Breast epithelium (tissue), 3 donors: ENCODE measurements at regions not wholly inside any gene's neighbourhood (a gene's known extent, or its start where the extent isn't known, plus 50 kb on each side); places are given as distances from the start of the nearest gene placed in this dataset.

Source experiments
- POLR2A ChIP-seq: fragments of 450-650 bp; IDR thresholded peaks from one replicate; pipeline ENCODE4 v1.6.1; 2016; ENCODE audit warnings: antibody characterized with exemption, mild to moderate bottlenecking, moderate library complexity
- TF ChIP-seq, protein P1 (sequence below), 3 donors: fragments of 450-650 bp; IDR thresholded peaks; one replicate each; pipeline ENCODE4 v1.5.1; 2016 to 2017; ENCODE audit warnings: antibody characterized with exemption in 3 of 3, mild to moderate bottlenecking in 3 of 3, moderate library complexity in 3 of 3

DNA sequence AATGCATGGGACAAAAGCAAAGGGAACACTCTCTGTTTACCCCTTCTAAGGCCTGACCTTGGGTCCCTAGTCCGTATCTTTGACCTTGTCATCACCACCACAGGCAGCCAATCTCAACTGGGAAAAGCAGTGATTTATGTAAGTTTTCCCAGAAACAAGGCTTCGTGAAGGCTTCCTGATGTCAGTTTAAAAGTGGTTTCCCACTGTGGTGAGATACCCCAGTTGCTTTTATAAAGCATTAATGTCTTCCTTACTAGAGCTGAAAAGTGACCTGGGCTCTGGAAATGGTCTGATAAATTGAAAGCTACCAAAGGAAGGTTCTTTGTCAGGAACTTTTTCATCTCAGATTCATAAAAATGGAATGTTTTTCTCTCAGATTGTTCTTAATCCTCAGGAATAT, 536.4 kb upstream of the PTBP2 start:
- TF ChIP-seq, protein P1, sequence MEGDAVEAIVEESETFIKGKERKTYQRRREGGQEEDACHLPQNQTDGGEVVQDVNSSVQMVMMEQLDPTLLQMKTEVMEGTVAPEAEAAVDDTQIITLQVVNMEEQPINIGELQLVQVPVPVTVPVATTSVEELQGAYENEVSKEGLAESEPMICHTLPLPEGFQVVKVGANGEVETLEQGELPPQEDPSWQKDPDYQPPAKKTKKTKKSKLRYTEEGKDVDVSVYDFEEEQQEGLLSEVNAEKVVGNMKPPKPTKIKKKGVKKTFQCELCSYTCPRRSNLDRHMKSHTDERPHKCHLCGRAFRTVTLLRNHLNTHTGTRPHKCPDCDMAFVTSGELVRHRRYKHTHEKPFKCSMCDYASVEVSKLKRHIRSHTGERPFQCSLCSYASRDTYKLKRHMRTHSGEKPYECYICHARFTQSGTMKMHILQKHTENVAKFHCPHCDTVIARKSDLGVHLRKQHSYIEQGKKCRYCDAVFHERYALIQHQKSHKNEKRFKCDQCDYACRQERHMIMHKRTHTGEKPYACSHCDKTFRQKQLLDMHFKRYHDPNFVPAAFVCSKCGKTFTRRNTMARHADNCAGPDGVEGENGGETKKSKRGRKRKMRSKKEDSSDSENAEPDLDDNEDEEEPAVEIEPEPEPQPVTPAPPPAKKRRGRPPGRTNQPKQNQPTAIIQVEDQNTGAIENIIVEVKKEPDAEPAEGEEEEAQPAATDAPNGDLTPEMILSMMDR (IDR thresholded peaks at IDR 0.05), result no peak
- TF ChIP-seq POLR2A, result no peak
